Glomerular endothelial cell (primary cell): ENCODE measurements at regions not wholly inside any gene's neighbourhood (a gene's known extent, or its start where the extent isn't known, plus 50 kb on each side); places are given as distances from the start of the nearest gene placed in this dataset.
"Not testable (repeated sequence)": the region's sequence is repeated elsewhere in the genome, so short reads cannot be mapped to it uniquely, and the experiment has no call there.

Source experiments
- DNase-seq: peaks from one replicate; pipeline ENCODE4 v3.0.0-alpha.2; 2011; ENCODE audit warnings: low read depth, low spot score; ENCODE audit errors: extremely low read depth

DNA sequence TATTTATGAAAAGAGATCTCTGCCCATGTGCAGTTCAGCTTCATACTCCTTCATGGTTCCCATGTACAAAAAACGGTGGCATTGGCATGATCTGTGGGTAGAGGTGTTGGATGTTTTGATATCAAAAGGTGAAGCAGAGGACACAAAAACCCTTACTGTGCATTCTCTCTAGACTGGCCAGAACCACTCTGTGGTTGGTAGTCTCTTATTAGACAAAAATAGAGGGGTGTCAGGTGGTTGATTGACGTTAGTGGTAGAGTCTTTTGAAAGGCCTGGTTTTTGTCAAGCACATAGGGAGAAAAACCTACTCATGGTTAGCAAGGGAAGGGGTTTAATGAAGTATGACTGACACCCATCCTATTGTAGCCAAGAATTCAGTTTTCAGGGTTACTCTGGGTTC lies 400.0 kb upstream of the TMPRSS15 start:
- no peak for DNase-seq

DNA sequence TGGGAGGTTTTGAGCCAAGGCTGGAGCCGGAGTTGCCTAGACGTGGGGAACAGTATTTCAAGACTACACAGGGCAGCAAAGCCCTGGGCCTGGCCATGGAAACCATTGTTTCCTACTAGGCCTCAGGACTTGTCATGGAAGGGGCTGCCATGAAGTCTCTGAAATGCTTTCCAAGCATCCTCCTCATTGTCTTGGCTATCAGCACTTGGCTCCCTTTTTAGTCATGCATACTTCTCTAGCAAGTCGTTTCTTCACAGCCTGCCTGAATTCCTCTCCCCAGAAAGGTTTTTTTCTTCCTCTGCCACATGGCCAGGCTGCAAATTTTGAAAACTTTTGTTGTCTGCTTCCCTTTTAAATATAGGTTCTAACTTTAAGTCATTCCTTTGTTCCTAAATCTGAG lies 406.6 kb upstream of the TMPRSS15 start:
- no peak for DNase-seq

DNA sequence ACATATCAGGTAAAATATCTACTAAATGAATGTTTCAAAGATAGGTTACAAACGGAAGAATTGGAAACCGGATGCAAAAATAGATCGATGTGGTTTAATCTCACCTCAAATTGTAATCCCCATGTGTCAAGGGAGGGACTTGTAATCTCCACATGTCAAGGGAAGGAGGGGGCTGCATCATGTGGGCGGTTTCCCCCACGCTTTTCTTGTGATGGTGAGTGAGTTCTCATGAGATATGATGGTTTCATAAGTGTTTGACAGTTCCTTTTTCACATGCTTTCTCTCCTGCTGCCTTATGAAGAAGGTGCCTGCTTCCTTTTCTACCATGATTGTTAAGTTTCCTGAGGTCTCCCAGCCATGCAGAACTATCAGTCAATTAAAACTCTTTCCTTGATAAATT lies 408.7 kb upstream of the TMPRSS15 start:
- no peak for DNase-seq

DNA sequence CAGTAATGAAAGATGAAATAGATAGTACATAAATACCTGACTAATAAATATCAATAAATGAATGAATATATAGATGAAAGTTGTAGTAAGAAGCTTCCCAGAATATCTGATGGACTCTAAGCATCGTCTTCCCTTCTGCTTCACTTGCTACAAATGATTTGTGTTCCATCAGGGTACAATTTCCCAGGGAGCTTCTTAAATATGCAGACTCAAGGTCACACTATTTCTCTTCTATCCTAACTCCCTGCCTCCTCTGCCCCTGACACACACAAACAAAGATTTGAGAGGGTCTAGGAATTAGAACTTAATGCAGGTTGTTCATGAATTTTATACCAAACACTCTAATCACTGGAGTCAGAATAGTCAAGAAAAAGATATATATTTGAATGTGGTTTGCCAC lies 415.9 kb upstream of the TMPRSS15 start:
- DNase-seq: no peak

DNA sequence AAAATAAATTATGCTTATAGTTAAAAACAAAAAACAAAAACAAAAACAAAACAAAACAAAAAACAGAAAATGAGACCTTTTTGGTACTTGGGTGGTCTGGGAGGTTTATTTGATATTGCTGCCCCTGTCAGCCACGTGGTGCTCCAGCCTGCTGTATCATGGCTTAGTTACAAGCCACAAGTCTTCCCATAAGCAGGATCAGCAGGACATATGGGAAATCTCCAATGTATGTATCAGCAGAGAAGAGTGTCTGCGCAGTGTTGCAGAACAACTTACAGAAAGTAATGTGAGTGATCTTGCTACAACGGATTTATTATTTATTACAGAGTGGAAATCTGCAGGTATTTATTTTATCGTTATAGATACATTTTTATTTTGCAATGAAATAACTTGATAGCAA lies 423.0 kb upstream of the TMPRSS15 start:
- DNase-seq: no peak

DNA sequence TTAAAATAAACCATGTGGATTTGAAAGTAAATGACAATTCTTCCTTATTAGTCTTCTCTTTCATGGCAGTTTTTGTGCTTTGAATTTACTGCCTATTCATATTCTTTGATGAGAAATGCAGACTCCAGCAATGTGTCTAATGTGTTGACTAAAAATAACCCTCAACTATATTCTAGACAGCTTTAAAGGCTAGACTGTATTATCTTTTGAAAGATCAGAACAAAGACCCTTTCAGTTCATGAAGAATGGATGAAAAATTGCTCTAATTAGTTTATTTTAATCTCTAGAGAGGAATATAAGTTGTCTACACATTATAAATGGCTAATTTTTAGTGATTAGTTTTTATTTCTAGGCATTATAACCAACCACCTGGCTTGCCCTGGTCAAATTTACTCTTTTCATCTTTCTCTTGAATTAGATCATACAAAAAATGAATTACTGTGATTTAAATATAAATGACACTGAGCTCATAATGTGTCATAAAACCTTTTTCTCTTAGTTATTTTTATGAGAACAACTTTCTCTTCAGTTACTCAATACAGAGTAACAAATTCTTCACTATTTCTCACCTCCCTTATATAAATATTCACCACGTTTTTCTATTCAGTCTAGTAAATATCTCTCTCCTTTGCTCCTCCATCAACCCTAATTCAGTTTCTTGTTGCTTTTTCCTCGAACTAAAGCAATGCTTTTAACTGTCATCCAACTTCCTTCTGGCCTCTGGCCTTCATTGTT lies 428.5 kb upstream of the TMPRSS15 start:
- DNase-seq: no peak

DNA sequence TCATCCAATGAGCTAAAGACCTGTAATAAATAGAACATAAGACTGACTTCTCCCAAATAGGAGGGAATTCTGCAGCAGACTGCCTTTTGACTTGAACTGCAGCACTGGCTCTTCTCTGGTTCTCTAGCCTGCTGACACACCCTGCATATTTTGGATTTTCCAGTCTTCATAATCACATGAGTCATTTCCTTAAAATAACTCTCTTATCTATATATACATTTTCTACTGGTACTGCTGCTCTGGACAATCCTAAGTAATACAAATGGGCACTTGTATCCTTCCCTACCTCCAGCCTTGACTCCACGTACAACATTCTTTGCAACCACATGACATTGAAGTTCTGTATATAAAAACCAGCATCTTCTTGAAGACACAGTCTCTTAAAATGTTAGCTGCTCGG lies 429.4 kb upstream of the TMPRSS15 start:
- no peak for DNase-seq

DNA sequence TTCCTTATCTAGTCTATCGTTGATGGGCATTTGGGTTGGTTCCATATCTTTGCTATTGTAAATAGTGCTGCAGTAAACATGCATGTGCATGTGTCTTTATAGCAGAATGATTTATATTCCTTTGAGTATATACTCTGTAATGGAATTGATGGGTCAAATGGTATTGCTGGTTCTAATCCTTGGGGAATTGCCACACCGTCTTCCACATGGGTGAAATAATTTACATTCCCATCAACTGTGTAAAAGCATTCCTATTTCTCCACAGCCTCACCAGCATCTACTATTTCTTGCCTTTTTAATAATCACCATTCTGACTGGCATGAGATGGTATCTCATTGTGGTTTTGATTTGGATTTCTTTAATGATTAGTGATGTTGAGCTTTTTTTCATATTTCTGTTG lies 430.5 kb upstream of the TMPRSS15 start:
- DNase-seq: not testable (repeated sequence)

DNA sequence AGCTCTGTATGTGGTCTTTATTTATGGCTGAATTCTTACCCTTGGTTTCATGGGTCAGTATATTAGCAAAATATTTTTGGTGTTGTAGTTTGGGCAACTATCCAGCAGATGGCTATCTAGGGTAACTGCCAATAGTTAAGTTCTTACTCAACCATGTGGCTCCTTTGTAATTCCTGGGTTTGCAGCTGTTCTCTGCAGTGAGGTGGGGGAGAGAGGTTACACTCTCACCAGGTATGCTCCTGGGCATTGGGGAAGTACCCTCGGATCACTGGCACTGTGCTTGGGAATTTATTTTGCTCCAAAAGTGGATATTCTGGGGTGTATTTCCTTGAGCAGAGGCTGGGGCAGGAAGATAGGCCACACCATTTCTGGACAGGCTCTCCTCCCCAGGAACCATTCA lies 436.7 kb upstream of the TMPRSS15 start:
- no peak for DNase-seq

DNA sequence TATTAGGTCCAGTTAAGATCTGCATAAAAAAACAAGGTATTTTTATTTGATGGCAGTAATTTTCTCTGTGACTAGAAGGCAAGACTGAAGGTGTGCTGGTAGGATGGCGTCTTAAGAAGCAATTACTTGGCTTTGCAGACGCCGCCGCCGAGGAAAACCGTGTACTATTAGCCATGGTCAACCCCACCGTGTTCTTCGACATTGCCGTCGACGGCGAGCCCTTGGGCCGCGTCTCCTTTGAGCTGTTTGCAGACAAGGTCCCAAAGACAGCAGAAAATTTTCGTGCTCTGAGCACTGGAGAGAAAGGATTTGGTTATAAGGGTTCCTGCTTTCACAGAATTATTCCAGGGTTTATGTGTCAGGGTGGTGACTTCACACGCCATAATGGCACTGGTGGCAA lies 454.0 kb upstream of the TMPRSS15 start:
- not testable (repeated sequence) for DNase-seq

DNA sequence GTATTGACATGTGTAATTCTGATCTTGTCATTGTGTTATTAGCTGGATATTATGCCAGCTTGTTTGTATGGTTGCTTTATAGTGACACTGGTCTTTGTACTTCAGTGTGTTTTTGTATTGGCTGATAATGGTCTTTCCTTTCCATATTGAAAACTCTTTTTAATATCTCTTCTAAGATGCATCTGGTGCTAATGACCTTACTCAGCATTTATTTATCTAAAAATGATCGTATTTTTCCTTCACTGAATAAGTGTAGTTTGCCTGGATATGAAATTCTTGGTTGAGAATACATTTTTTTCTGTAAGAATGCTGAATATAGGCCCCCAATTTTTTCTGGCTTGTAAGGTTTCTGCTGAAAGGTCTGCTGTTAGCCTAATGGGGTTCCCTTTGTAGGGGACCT lies 465.5 kb upstream of the TMPRSS15 start:
- no peak for DNase-seq

DNA sequence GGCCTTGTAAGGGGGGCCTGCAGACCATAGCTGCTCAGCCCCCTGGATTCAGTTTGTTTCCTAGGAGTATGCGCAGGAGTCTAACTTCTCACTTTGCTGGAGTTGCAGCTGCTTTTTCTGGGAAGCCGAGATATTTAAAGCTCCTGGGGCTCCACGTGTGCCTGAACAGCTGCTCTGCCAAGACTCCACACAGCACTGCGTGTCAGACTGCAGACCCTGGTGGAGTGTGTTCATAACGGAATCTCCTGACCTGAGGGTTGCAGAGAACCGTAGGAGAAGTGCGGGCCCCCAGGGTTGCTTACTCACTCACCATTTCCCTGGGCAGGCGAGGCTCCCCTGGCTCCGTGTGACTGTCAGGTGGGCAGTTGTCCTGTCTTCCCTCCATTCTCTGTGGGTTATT lies 474.3 kb upstream of the TMPRSS15 start:
- no peak for DNase-seq

DNA sequence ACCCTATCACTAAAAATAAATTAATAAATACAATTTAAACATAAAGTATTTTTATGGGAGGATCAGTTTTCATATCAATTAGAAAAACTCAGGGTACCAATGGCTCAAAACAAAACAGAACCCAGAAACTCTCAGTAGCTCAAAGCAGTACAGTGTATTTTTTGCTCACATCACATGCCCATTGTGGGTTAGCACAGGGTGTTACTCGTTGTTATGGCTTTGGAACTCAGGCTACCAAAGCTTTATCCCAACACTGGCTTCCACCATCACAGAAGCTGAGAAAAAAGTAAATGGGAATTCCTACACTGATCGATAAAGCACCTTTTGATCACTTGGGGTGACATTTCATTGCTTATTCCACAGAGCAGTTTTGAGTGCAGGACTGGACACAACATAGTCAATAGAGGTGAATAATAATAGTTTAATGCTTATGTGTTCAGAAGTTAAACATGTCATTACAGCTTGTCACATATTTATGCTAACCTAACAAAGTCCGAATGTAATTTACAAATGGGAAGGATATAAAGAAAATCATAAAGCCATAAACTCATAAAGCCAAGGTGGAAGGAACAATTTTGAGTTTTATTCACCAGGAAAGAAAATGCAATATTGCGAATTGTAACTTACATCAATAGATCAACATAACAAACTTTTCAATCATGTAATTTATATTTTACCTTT lies 484.5 kb upstream of the TMPRSS15 start:
- no peak for DNase-seq

DNA sequence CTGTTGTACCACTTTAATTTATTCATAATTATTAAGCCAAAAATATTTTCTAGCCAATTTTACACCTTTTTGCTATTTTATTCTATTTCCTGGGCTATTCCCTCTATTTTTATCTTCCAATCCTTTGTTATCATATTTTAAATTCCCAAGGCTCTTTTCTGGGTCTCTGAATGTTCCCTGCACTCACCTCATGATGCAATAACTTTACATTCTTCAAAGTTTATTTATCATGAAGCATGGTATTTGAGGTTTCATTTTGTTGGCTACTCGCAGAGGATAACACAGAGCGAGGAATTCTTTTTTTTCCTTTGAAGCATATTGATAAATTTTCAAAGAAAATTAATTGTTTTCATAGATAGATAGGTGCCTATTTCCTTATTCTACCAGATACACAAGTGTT lies 489.8 kb upstream of the TMPRSS15 start:
- no peak for DNase-seq

DNA sequence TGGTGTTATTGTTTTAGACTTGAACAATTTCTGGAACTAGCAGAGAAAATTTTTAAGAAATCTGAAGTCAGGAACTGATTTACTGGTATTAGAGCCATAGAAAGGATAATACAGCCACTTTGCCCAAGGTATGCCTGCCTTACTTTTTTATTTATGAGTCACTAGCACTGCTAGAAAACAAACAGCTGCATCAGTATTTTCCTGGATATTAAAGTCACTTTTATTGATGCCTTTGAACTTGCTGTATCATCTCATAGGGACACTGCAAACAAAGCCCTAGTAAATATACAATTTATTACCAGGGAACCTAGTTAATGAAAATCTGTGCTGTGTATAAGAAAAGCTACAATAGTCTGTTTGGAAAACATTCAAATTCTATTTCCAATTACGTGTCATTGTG lies 490.8 kb upstream of the TMPRSS15 start:
- no peak for DNase-seq

DNA sequence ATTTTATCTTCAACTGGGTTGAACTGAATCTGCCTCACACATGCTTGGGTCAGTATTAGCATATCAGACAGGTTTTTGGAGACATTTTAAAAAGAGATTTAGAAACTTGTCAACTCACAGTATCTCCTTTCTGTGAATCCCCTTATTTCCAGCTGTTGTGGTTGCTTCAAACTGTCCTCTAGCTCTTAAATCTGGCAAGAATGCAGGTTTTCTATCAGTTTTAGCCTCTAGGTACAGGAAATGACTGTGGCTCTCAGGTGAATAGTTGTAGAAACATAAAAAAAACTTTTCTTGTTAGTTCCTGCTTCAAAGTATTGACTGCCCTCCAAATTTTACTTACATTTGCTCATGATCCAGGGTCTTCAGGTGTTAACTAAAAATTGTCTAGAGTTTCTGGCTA lies 495.7 kb upstream of the TMPRSS15 start:
- DNase-seq: no peak

DNA sequence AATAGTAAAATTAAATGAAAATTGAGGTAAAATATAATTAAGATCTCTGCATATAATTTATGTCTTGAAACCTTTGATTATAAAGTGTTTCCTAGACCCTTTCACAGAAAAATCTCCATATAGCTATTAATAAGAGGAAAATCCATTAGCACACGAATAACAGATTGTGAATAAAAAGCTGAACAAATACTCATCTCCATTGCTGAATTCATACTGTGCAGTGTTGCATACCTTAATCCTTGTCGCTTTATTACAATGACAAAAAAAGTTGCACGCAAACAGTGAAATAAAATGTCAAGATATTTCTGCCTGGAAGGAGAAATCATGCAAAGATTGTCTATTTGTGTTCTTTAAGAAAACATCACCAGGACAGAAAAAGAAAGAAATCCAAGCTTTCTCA lies 499.1 kb upstream of the TMPRSS15 start:
- DNase-seq: no peak

DNA sequence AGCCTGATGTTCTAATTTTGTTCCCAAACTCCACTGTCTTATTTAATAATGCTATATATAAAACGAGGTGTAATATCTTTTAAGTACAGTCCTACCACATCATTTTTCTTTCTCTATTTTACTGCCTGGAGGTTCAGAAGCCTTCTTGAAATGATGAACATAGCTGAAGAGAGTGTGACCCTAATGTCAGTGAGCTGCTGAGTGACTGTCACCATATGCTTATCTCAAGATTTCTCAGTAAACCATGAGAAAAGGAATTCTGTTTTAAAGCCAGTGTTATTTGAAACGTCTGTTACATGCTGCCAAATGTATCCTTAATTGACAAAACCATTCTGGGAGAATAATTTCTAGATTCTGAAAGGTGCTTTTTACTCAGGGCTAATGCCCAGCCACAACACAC lies 503.5 kb upstream of the TMPRSS15 start:
- no peak for DNase-seq

DNA sequence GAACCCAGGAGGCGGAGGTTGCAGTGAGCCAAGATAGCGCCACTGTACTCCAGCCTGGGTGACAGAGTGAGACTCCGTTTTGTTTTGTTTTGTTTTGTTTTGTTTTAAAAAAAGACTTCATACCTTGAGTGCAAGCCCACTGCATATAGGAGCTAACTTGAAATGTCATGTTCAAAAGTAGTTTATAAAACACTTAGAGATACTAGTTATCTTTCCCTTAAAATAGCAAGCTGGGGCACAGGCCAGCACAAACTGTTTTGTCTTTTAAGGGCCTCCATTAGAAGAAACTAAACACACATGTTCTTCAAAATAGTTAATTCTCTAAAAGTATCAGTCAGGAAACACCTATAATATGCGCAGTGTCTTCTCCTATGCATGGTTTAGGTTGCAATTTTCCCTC lies 505.1 kb upstream of the TMPRSS15 start:
- DNase-seq: no peak

DNA sequence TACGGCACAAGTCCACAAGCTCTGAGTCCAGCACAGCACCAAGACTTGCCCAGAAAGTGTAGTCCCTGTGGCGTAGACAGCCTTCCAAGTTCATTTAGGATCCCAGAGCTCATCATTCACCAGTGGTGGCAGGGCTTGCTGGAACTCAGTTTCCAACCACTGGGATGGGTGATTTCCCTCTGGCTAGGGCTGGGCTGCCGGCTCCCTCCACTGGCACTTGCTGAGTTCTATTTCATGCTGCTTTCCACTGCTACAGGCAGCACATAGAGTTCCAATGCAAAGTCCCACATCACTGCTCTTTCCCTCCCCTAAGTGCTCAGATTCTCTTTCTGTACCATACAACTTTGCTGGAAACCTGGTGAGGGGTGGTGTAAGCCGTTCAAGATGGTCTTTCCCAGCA lies 510.3 kb upstream of the TMPRSS15 start:
- DNase-seq: no peak

DNA sequence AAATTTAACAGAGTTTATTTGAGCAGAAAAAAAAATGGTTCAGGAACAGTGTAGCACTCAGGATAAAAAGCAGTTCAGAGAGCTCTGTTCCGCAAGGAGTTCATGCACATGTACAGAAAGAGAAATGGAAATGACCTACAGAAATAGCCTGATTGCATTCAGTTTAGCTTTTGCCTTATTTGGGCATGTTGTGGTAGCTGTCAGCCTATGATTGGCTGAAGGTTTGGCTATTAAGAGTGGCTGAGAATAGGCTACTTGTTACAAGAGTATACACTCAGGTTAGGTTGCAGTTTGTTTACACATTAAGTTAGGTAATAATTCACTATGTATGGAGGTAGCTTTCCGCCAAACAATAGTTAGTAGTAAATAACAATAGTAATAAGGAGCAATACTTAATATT lies 511.0 kb upstream of the TMPRSS15 start:
- DNase-seq: no peak

DNA sequence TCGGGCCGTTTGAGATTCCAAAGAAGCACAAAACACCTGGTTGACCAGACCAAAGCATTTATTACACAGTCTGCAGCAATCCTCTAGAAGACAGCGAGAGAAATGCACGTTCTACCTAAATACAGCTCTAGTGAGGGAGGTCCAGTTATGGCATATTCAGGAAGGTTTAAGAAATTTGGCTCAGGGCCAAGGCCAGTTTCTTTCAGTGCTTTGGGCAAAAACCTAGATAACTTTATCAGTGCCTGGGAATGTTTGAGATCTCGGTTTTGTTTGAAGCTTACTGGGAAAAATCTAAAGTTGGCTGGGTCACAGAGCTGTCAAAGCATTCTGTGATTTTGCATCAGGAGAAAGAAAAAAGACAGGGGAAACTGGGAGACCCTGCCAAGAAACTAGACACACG lies 514.0 kb upstream of the TMPRSS15 start:
- DNase-seq: no peak

DNA sequence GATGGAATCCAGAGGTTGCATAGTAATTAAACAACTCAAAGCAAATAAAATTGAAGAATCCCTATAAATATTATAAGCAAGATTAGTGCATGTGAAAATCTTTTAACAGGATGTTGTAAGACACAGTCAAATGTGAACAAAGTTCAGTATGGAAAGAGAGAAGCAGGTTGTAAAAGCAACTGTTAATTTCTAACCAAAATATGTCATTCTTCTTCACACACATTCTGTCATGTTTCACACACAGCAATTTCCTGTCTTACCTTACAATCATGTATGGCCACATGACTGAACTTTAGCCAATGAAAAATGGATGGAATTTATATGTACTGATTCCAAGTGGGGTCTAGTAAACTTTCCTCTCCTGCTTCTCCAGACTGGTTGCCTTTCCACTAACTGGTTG lies 527.7 kb upstream of the TMPRSS15 start:
- DNase-seq: no peak
